ENCODE measurements at regions not wholly inside any gene's neighbourhood (a gene's known extent, or its start where the extent isn't known, plus 50 kb on each side); places are given as distances from the start of the nearest gene placed in this dataset.

DNA sequence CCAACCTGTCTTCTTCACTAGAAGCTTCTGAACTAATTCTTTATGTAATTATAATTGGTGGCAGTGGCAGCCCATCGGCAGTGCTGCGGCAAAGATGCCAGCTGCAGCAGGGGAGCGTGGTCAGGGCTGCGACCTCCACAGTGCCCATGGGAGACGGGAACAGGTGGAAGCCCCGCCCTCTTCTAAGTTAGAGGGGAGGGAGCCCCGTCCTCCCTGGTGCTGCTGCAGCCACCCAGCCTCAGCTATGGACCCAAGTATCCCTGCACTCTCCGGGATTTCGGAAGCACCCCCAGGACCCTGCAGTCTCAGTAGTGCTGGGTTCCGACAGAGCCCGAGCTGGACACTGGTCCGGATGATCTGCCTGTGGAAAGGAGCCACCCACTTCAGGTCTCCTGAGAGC is 117.0 kb upstream of the MBL2 start:
- TF ChIP-seq, protein P1, sequence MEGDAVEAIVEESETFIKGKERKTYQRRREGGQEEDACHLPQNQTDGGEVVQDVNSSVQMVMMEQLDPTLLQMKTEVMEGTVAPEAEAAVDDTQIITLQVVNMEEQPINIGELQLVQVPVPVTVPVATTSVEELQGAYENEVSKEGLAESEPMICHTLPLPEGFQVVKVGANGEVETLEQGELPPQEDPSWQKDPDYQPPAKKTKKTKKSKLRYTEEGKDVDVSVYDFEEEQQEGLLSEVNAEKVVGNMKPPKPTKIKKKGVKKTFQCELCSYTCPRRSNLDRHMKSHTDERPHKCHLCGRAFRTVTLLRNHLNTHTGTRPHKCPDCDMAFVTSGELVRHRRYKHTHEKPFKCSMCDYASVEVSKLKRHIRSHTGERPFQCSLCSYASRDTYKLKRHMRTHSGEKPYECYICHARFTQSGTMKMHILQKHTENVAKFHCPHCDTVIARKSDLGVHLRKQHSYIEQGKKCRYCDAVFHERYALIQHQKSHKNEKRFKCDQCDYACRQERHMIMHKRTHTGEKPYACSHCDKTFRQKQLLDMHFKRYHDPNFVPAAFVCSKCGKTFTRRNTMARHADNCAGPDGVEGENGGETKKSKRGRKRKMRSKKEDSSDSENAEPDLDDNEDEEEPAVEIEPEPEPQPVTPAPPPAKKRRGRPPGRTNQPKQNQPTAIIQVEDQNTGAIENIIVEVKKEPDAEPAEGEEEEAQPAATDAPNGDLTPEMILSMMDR (IDR thresholded peaks at IDR 0.05) = no peak
- TF ChIP-seq POLR2A (IDR thresholded peaks at IDR 0.05) = no peak

All from gastroesophageal sphincter (tissue), 3 donors.